Osteoblast (primary cell): ENCODE measurements at regions not wholly inside any gene's neighbourhood (a gene's known extent, or its start where the extent isn't known, plus 50 kb on each side); places are given as distances from the start of the nearest gene placed in this dataset.

ENCODE experiments used
- DNase-seq: peaks from one replicate; pipeline ENCODE4 v3.0.0; 2011; ENCODE audit warnings: low spot score, mixed read lengths; ENCODE audit not compliant: insufficient read length; ENCODE audit errors: missing footprints
- H2AFZ ChIP-seq: 2 replicates; pipeline ENCODE4 v1.6.0; 2011; ENCODE audit warnings: mild to moderate bottlenecking, low read length
- H3K27ac ChIP-seq: 2 replicates; pipeline ENCODE4 v1.5.1; 2011; ENCODE audit warnings: mild to moderate bottlenecking, low read depth, low read length, moderate library complexity
- H3K27me3 ChIP-seq: 2 replicates; pipeline ENCODE4 v1.6.0; 2012; ENCODE audit warnings: mild to moderate bottlenecking, control low read depth, inconsistent platforms, low read length, moderate library complexity; ENCODE audit not compliant: insufficient read depth
- H3K36me3 ChIP-seq: 2 replicates; pipeline ENCODE4 v1.5.1; 2011; ENCODE audit warnings: mild to moderate bottlenecking, low read length, control low read depth, moderate library complexity; ENCODE audit not compliant: insufficient read depth
- H3K4me1 ChIP-seq: 2 replicates; pipeline ENCODE4 v1.5.1; 2011; ENCODE audit warnings: mild to moderate bottlenecking, low read length, control low read depth, moderate library complexity; ENCODE audit not compliant: insufficient read depth
- H3K4me2 ChIP-seq: 2 replicates; pipeline ENCODE4 v1.6.0; 2011; ENCODE audit warnings: mild to moderate bottlenecking, low read length; ENCODE audit not compliant: insufficient read depth
- H3K4me3 ChIP-seq: fragments of 200-600 bp; sonication (generic); 3 replicates; pipeline ENCODE4 v1.5.1; 2012; ENCODE audit warnings: mild to moderate bottlenecking, low read length, inconsistent platforms; ENCODE audit not compliant: insufficient read depth
- H3K79me2 ChIP-seq: 2 replicates; pipeline ENCODE4 v1.6.0; 2012; ENCODE audit warnings: mild to moderate bottlenecking, low read length, control low read depth, inconsistent platforms; ENCODE audit not compliant: insufficient read depth
- H3K9me3 ChIP-seq: 2 replicates; pipeline ENCODE4 v1.5.1; 2011; ENCODE audit warnings: low read depth, low read length, control low read depth
- H4K20me1 ChIP-seq: 2 replicates; pipeline ENCODE4 v1.6.0; 2012; ENCODE audit warnings: mild to moderate bottlenecking, low read length, control low read depth; ENCODE audit not compliant: insufficient read depth
- CTCF ChIP-seq: IDR thresholded peaks from 2 replicates; pipeline ENCODE4 v1.5.1; 2011; ENCODE audit warnings: mild to moderate bottlenecking, low read depth, low read length, moderate library complexity; ENCODE audit errors: extremely low read depth

DNA sequence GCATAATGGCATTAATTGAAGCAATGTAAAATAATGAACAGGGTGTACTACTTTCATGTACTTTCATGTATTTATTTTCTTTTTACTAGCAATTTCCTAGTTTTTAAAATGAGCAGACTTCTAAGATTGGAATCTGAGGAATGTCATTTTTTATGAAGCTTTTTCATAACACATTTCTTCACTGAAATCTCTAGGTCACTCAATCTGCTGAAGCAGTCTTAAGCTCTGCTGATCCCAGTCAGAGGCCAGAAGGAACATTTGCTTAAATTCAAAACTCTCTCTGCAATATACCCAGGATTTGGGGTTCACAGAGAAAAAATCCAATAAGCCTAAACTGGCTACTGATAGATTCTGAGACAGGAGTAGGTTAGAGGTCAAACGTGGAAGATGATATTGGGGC is 73.6 kb upstream of the CNTN1 start:
- Histone ChIP-seq H4K20me1 (no peaks in the 10 kb centered on the region), H3K4me2 (no peak overlapping the region), H2AFZ (no peak overlapping the region), H3K79me2 (no peaks in the 10 kb centered on the region), H3K27me3 (no peaks in the 10 kb centered on the region), H3K4me1 (no peaks in the 10 kb centered on the region), H3K27ac (no peak overlapping the region), H3K36me3 (no peaks in the 10 kb centered on the region), H3K4me3 (no peak overlapping the region), H3K9me3 (no peaks in the 10 kb centered on the region)
- TF ChIP-seq CTCF: no peak
- DNase-seq: no peak

- no peaks in the 10 kb centered on the region for H3K36me3 ChIP-seq
- H3K27ac ChIP-seq: no peak overlapping the region
- no peaks in the 10 kb centered on the region for H3K27me3 ChIP-seq
- no peak for TF ChIP-seq CTCF
- H3K4me1 ChIP-seq: no peaks in the 10 kb centered on the region
- no peak overlapping the region for H2AFZ ChIP-seq
- no peaks in the 10 kb centered on the region for H3K79me2 ChIP-seq
- DNase-seq: no peak
- no peak overlapping the region for H3K4me3 ChIP-seq
- H4K20me1 ChIP-seq: no peaks in the 10 kb centered on the region
- H3K4me2 ChIP-seq: no peak overlapping the region
- no peaks in the 10 kb centered on the region for H3K9me3 ChIP-seq
Measured at GRCh38 chr12:40620564-40621019, 71.6 kb upstream of the CNTN1 start.

- H3K36me3 ChIP-seq: no peaks in the 10 kb centered on the region
- H3K4me3 ChIP-seq: no peak overlapping the region
- H3K79me2 ChIP-seq: no peaks in the 10 kb centered on the region
- H3K4me1 ChIP-seq: no peaks in the 10 kb centered on the region
- DNase-seq: peak; percentile 88
- no peak overlapping the region for H3K27ac ChIP-seq
- H4K20me1 ChIP-seq: no peaks in the 10 kb centered on the region
- H3K9me3 ChIP-seq: no peaks in the 10 kb centered on the region
- no peaks in the 10 kb centered on the region for H3K27me3 ChIP-seq
- H2AFZ ChIP-seq: no peak overlapping the region
- peak; percentile 63 for TF ChIP-seq CTCF
- no peak overlapping the region for H3K4me2 ChIP-seq
Measured at GRCh38 chr12:40622246-40622838, 69.9 kb upstream of the CNTN1 start.

DNA sequence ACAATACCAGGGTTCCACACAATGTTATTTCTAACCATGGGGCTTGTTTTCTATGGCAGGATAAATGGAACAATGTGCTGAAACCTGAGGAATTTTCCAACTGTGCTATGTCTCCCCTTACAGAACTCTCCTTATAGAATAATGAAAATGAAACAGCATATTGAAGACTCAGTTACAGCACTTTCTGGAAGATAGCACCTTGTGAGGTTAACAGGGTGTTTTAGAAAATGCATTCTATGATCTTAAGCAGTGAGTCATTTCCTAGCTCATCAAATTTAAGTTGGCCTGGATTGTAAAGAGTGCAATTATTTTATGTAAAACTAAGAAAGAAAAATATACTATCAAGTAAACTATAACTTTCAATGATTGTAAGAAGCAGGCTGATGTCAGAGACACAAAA is 60.1 kb upstream of the CNTN1 start:
- Histone ChIP-seq H3K36me3 (no peaks in the 10 kb centered on the region), H3K4me2 (no peak overlapping the region), H2AFZ (no peak overlapping the region), H4K20me1 (no peaks in the 10 kb centered on the region), H3K4me1 (no peaks in the 10 kb centered on the region), H3K4me3 (no peak overlapping the region), H3K27me3 (no peaks in the 10 kb centered on the region), H3K27ac (no peak overlapping the region), H3K79me2 (no peaks in the 10 kb centered on the region), H3K9me3 (no peaks in the 10 kb centered on the region)
- DNase-seq: no peak
- TF ChIP-seq CTCF: no peak
